Large intestine (tissue), 3 donors: ENCODE measurements at regions not wholly inside any gene's neighbourhood (a gene's known extent, or its start where the extent isn't known, plus 50 kb on each side); places are given as distances from the start of the nearest gene placed in this dataset.
"Not testable (repeated sequence)": the region's sequence is repeated elsewhere in the genome, so short reads cannot be mapped to it uniquely, and the experiment has no call there.

ENCODE experiments used
- DNase-seq, 2 donors: peaks; one replicate each; pipeline versions ENCODE4 v3.0.0 to v3.0.0-alpha.2; 2013
- H3K27ac ChIP-seq: one replicate; pipeline ENCODE4 v1.5.1; 2013; ENCODE audit warnings: low read length
- H3K27me3 ChIP-seq: 2 replicates; pipeline ENCODE4 v1.6.1; 2013; ENCODE audit warnings: low read length; ENCODE audit not compliant: control insufficient read depth, insufficient read depth
- H3K36me3 ChIP-seq: 2 replicates; pipeline ENCODE4 v1.6.1; 2013; ENCODE audit warnings: low read length; ENCODE audit not compliant: control insufficient read depth, insufficient read depth
- H3K4me1 ChIP-seq: one replicate; pipeline ENCODE4 v1.6.1; 2013; ENCODE audit warnings: low read length; ENCODE audit not compliant: control insufficient read depth, insufficient read depth
- H3K4me3 ChIP-seq: one replicate; pipeline ENCODE4 v1.5.1; 2013; ENCODE audit warnings: low read length
- H3K9me3 ChIP-seq: one replicate; pipeline ENCODE4 v1.6.1; 2013; ENCODE audit warnings: mild to moderate bottlenecking, low read depth, low read length, moderate library complexity; ENCODE audit not compliant: control insufficient read depth
- WGBS: methylation state at CpG from one replicate; pipeline ENCODE4 v1.1.5; 2013; ENCODE audit warnings: low lambda C conversion rate; ENCODE audit not compliant: insufficient coverage; 5-methylcytosine and 5-hydroxymethylcytosine counted together

DNA sequence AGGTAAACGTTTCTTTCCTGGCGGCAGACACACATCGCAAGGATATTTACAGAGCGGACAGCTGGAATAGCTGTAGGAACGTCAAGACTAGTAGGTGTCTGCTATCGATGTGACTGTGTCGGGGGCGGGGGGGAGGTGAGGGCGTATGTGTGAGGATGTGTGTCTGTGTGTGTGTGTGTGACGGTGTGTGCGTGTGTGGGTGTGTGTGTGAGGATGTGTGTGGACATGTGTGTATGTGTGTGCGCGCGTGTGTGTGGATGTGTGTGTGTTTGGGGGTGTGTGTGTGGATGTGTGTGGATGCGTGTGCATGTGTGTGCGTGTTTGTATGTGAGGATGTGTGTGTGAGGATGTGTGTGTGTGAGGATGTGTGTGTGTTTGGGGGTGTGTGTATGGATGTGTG is 55.4 kb downstream of the PNMA6F start:
- not testable (repeated sequence) for H3K27ac ChIP-seq, H3K36me3 ChIP-seq, H3K9me3 ChIP-seq, H3K27me3 ChIP-seq, H3K4me3 ChIP-seq, H3K4me1 ChIP-seq, DNase-seq
- no CpG with 5 or more reads among the region's 16 CpGs for WGBS

DNA sequence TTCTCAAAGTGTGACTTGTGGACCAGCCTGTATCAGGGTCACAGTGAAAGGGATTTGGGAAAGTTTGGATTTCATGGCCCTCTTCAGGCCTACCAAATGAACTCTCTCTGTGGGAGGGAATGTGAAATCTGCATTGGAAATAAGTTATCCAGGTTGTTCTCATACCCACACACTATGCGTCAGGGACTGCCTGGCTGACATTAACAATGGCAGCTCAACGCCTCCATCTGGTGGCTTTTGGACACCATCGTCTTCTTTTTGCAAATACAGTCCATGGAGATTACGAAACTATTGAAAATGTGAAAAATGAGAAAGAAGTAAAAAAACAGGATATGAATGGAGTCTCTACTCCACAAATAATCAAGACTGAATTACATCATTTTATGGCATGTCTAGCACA is 61.1 kb downstream of the PNMA6F start:
- no CpG with 5 or more reads among the region's 4 CpGs for WGBS

GRCh38 chrX:153253239-153253638 is 68.3 kb downstream of the PNMA6F start:
- not testable (repeated sequence) for DNase-seq, H3K27ac ChIP-seq, H3K9me3 ChIP-seq, H3K36me3 ChIP-seq, H3K4me1 ChIP-seq, H3K27me3 ChIP-seq, H3K4me3 ChIP-seq
- no CpG with 5 or more reads among the region's 7 CpGs for WGBS

More for the DNA sequence above, 61.1 kb downstream of the PNMA6F start:
- not testable (repeated sequence) for H3K36me3 ChIP-seq, DNase-seq, H3K27ac ChIP-seq, H3K9me3 ChIP-seq, H3K4me3 ChIP-seq, H3K27me3 ChIP-seq, H3K4me1 ChIP-seq

DNA sequence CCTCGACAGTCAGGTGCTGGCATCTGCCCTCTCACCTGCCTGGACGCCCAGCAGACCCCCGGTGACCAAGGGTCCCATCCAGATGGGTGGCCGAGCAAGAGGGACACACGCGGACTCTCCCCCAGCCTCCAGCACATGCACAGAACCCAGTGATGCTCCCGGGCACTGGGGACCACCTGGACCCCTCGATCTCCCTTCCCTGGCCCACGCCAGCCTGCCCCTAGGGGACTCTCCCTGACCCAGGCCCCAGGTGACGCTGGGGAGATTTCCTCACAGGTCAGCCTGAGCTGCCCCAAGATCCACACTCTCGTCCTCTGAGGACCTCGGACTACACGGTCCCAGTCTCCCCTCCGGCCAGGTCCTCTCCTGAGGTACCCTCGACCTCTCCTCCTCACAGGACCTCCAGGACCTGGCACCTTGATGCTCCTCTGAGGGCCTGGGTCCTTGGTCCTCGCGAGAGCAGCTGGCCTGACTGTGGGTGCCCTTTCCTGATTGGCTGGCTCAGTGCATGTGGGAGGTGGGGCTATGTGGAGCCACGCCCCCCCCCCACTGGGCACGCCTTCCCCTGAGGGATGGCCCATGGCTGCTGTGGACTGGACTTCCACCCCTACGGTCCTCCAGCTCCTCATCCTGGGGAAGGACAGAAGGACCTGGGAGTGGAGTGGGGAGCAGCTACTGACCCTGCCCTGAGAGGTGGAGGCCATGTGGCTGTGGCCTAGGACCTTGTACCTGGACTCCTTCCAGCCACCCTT is 69.0 kb downstream of the PNMA6F start:
- not testable (repeated sequence) for DNase-seq, H3K27ac ChIP-seq, H3K27me3 ChIP-seq, H3K4me3 ChIP-seq, H3K36me3 ChIP-seq, H3K9me3 ChIP-seq, H3K4me1 ChIP-seq
- WGBS, result no CpG with 5 or more reads among the region's 20 CpGs

GRCh38 chrX:153251952-153252351 is 69.6 kb downstream of the PNMA6F start:
- not testable (repeated sequence) for DNase-seq, H3K4me1 ChIP-seq, H3K27me3 ChIP-seq, H3K9me3 ChIP-seq, H3K36me3 ChIP-seq, H3K27ac ChIP-seq, H3K4me3 ChIP-seq
- WGBS, result no CpG with 5 or more reads among the region's 12 CpGs

GRCh38 chrX:153250762-153251161 is 70.8 kb downstream of the PNMA6F start:
- not testable (repeated sequence) for H3K27me3 ChIP-seq, H3K27ac ChIP-seq, H3K4me1 ChIP-seq, DNase-seq, H3K9me3 ChIP-seq, H3K4me3 ChIP-seq, H3K36me3 ChIP-seq
- WGBS, result no CpG with 5 or more reads among the region's 1 CpG

GRCh38 chrX:153245288-153245731 is 66.2 kb downstream of the MAGEA1 start:
- 25% methylated on average over 2 of the region's 4 CpGs for WGBS
- no peaks in the 10 kb centered on the region for H3K27me3 ChIP-seq
- peak in 1 of 2 donors; percentile 16 for DNase-seq
- no peak overlapping the region for H3K27ac ChIP-seq
- H3K4me3 ChIP-seq, result no peak overlapping the region
- no peaks in the 10 kb centered on the region for H3K9me3 ChIP-seq
- no peaks in the 10 kb centered on the region for H3K4me1 ChIP-seq
- H3K36me3 ChIP-seq, result no peaks in the 10 kb centered on the region

DNA sequence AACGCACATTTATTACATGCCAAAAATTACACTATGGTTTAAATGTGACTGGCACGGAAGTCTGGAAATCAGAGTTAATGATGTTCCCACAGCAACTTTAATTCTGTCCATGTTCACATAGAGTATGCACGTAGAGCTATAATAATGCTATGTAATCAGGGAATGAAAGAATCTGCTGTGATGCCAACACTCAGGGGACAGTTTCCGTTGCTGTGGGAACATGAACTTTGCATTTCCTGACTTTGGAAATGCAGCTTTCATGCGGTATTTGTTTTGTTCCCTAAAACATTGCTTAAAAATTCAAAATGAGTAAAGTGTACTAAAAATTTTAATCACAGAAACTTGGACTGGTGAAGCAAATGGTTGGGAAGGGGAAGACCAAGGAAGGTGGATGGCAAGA is 65.7 kb downstream of the MAGEA1 start:
- Histone ChIP-seq H3K4me3 (no peak overlapping the region), H3K27ac (no peak overlapping the region), H3K4me1 (no peaks in the 10 kb centered on the region), H3K9me3 (no peaks in the 10 kb centered on the region), H3K36me3 (no peaks in the 10 kb centered on the region), H3K27me3 (no peaks in the 10 kb centered on the region)
- DNase-seq, result no peak
- no CpG with 5 or more reads among the region's 5 CpGs for WGBS

DNA sequence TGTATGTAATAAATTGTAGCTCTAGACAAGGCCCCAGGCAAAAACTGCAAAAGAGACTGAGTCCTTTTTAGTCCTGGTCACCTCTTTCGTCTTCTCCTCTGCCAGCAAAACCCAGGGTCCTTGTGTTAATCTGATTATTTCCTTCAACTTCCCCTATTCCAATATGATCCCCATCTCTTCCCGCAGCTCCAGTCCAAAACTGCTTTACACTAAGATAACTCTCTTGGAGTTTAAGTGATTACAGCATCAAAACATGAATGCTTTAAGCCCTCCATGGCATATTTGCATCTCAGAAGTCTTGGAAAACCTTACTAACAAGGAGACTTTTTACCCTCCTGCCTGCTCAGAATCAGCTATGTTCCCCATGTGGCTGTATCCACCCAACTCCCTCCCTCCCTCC is 59.3 kb downstream of the MAGEA1 start:
- no peak overlapping the region for H3K4me3 ChIP-seq
- no peaks in the 10 kb centered on the region for H3K9me3 ChIP-seq
- no peak overlapping the region for H3K27ac ChIP-seq
- no peaks in the 10 kb centered on the region for H3K36me3 ChIP-seq
- WGBS, result no CpG with 5 or more reads among the region's 2 CpGs
- no peaks in the 10 kb centered on the region for H3K4me1 ChIP-seq
- no peak for DNase-seq
- no peaks in the 10 kb centered on the region for H3K27me3 ChIP-seq
